Brain microvascular endothelial cell (primary cell): ENCODE measurements at regions not wholly inside any gene's neighbourhood (a gene's known extent, or its start where the extent isn't known, plus 50 kb on each side); places are given as distances from the start of the nearest gene placed in this dataset.

Source experiments
- DNase-seq: peaks from one replicate; pipeline ENCODE4 v3.0.0-alpha.2; 2020
- H3K27ac ChIP-seq: fragments of 250-450 bp; sonication (Bioruptor Pico); 2 replicates; pipeline ENCODE4 v1.5.1; 2020; ENCODE audit warnings: mild to moderate bottlenecking, moderate library complexity
- H3K27me3 ChIP-seq: fragments of 250-450 bp; sonication (Bioruptor Pico); replicated peaks from 2 replicates; pipeline ENCODE4 v1.5.1; 2020; ENCODE audit warnings: mild to moderate bottlenecking
- H3K36me3 ChIP-seq: fragments of 250-450 bp; sonication (Bioruptor Pico); replicated peaks from 2 replicates; pipeline ENCODE4 v1.5.1; 2020; ENCODE audit warnings: mild to moderate bottlenecking
- H3K4me3 ChIP-seq: 2 replicates; pipeline ENCODE4 v1.5.1; 2011; ENCODE audit warnings: low read depth, mild to moderate bottlenecking, control low read depth, low read length, moderate library complexity
- in situ Hi-C: cut with HindIII; loops from 2 replicates; pipeline ENCODE4 v1.10.0; 2017; ENCODE audit warnings: low sequenced_read_pairs, low pct_ligation_motif_present
- TF ChIP-seq, protein P1 (sequence below): IDR thresholded peaks from 2 replicates; pipeline ENCODE4 v1.5.1; 2011; ENCODE audit warnings: low read depth, mild to moderate bottlenecking, moderate library complexity, low read length, control low read depth, inconsistent platforms; ENCODE audit errors: missing control alignments

DNA sequence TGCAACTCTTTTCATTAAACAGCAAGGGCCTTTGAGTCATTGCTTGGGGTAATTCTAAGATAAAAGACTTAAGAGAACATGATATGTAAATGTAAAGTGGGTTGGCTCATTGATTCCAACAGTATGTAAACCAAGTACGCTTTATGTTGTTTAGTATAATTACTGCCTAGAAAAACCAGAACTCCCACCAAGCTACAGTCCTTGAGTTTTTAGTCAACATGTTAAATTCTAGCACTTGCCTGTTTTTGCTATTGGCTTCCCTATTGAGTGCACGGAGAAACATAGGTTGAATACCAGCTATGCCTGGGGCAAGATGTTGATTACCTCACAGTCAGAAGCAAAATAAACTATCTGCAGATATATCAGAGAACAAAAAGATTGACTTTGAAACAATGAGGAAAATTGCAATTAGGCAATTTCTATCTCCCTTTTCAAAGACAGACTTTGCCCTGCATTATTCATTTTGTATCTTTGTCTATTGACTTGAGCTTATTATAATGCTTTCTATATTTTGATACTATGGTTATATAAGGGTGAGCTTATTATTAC, 179.3 kb downstream of the ZPLD1 start:
- in situ Hi-C loops, result no loop called here
- DNase-seq, result no peak
- TF ChIP-seq, protein P1, sequence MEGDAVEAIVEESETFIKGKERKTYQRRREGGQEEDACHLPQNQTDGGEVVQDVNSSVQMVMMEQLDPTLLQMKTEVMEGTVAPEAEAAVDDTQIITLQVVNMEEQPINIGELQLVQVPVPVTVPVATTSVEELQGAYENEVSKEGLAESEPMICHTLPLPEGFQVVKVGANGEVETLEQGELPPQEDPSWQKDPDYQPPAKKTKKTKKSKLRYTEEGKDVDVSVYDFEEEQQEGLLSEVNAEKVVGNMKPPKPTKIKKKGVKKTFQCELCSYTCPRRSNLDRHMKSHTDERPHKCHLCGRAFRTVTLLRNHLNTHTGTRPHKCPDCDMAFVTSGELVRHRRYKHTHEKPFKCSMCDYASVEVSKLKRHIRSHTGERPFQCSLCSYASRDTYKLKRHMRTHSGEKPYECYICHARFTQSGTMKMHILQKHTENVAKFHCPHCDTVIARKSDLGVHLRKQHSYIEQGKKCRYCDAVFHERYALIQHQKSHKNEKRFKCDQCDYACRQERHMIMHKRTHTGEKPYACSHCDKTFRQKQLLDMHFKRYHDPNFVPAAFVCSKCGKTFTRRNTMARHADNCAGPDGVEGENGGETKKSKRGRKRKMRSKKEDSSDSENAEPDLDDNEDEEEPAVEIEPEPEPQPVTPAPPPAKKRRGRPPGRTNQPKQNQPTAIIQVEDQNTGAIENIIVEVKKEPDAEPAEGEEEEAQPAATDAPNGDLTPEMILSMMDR, result no peak
- Histone ChIP-seq H3K27ac (no peak overlapping the region), H3K27me3 (no peaks in the 10 kb centered on the region), H3K36me3 (no peaks in the 10 kb centered on the region), H3K4me3 (no peak overlapping the region)

DNA sequence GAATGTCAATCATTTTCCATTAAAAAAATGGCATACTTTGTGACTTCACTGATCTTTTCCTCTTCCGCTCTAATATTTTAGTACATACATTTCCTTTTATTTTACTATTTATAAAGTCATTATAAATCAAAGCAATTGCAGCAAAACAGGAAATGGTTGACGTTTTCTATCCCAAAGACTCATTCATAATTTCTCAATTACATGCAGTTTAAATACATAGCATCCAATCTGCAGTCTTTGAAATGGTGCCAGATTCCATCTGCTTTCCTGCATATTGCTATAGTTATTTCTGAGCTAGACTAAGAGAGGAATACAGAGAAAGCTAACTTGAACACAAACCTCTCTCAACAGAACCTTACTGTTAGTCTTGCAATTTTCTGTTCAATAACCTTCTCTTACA, 179.8 kb downstream of the ZPLD1 start:
- no peaks in the 10 kb centered on the region for H3K36me3 ChIP-seq
- H3K4me3 ChIP-seq, result no peak overlapping the region
- in situ Hi-C loops, result no loop called here
- no peaks in the 10 kb centered on the region for H3K27me3 ChIP-seq
- H3K27ac ChIP-seq, result no peak overlapping the region
- TF ChIP-seq, protein P1, result no peak
- DNase-seq, result no peak

DNA sequence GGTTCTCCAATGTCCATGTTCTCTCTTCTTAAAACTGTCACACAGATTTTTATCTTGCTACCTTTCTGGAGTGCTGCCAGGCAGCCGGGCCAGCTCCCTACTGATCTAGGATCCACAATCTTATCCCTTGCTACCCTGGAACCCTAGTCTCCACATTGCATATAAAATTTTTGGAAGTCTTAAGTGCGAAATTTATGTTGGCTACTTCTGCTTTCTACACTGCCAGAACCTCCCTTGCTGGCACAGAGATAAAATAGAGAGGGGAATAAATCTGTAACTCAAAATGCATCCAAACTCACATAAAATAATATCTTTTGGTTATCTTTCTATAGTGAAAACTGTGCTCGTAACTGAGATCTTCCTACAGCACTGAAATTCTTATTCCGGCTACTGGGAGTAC, 182.6 kb downstream of the ZPLD1 start:
- in situ Hi-C loops, result no loop called here

DNA sequence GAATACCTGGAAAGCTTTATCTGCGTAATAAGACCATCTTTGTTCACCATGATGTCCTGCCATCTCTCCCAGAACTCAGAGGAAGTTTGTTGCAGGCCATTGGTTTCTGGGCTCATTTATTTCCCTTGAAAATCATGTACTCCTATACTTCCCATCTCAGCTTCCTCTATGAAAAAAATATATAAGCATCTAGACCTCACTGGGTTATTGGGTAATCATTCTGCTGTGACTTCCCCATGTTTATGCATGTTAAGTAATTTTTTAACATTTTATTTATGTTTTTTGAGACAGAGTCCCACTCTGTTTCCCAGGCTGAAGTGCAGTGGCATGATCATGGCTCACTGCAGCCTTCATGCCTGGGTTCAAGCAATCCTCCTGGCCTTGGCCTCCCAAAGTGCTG, 184.5 kb downstream of the ZPLD1 start:
- DNase-seq, result no peak
- H3K4me3 ChIP-seq, result no peak overlapping the region
- no peaks in the 10 kb centered on the region for H3K36me3 ChIP-seq
- in situ Hi-C loops, result no loop called here
- TF ChIP-seq, protein P1, result no peak
- no peaks in the 10 kb centered on the region for H3K27me3 ChIP-seq
- H3K27ac ChIP-seq, result no peak overlapping the region

More for the DNA sequence above, 182.6 kb downstream of the ZPLD1 start:
- Histone ChIP-seq H3K36me3 (no peaks in the 10 kb centered on the region), H3K27ac (no peak overlapping the region), H3K27me3 (no peaks in the 10 kb centered on the region), H3K4me3 (no peak overlapping the region)
- TF ChIP-seq, protein P1, result no peak
- no peak for DNase-seq

DNA sequence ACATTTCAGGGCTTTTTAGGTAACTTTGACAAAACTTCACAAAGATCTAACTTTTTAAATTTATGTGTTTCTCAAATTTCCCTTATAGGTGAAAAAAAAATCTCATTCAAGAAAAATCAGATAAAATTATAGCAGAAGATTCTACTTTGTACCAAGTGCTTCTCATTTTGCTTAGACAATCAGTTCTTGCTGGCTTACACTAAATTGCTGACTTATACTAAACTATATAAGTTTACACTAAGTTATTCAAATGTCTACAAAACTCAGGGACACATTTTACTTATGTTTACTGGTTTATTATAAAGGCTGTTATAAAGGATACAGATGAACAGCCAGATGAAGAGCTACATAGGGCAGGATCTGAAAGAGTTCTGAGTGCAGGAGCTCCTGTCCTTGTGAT, 195.1 kb downstream of the ZPLD1 start:
- H3K4me3 ChIP-seq, result no peak overlapping the region
- TF ChIP-seq, protein P1, result no peak
- H3K36me3 ChIP-seq, result no peaks in the 10 kb centered on the region
- H3K27me3 ChIP-seq, result no peaks in the 10 kb centered on the region
- in situ Hi-C loops, result no loop called here
- no peak for DNase-seq
- H3K27ac ChIP-seq, result no peak overlapping the region

DNA sequence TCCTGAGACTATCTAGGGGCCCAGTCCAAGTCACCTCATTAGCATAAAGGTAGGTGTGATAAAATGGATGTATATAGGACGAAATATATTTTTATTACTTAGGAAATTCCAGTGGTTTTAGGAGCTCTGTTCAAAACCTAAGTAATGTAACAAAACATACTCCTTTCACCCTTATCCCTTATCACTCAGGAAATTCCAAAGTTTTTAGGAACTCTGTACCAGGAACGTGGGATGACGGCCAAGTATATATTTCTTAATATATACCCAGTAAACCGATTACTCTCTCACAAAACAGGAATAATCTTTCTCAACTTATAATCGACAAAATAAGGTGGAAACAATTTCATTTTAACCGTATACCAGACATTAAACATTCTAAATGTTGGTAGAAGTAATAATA, 195.7 kb downstream of the ZPLD1 start:
- H3K27me3 ChIP-seq, result no peaks in the 10 kb centered on the region
- no peak overlapping the region for H3K27ac ChIP-seq
- no peaks in the 10 kb centered on the region for H3K36me3 ChIP-seq
- in situ Hi-C loops, result no loop called here
- H3K4me3 ChIP-seq, result no peak overlapping the region
- DNase-seq, result no peak
- TF ChIP-seq, protein P1, result no peak
